Stimulated activated CD4-positive, alpha-beta T cell treated with anti-CD3 and anti-CD28 coated beads, Interleukin-2, amount 100 ng/mL, for 4 hours (primary cell): ENCODE measurements at regions not wholly inside any gene's neighbourhood (a gene's known extent, or its start where the extent isn't known, plus 50 kb on each side); places are given as distances from the start of the nearest gene placed in this dataset.

Source experiments
- DNase-seq: peaks from one replicate; pipeline ENCODE4 v3.0.0-alpha.2; 2020; ENCODE audit warnings: low read depth

DNA sequence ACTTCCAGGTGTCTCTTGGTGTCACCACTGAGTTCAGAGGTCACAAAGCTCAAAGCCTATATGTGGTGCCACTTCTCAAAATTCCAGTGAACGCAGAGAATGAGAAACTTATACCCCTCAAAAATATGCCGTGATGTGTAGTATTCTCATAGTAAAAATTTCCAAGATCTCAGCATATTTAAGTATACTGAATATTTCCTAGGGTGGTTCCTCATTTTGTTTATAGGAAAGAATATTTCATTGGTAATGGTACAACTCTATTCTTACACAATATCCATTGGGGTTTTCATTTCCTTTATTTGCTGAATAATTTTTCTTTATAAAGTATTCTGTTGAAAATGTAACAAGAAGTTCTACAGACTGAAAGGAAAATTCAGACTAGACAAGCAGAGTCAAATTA is 58.9 kb upstream of the ADO start:
- DNase-seq = no peak

- DNase-seq = no peak
Measured at GRCh38 chr10:62746951-62747729, 57.4 kb upstream of the ADO start.

GRCh38 chr10:62748386-62748785 is 56.1 kb upstream of the ADO start:
- DNase-seq = no peak

GRCh38 chr10:62749093-62749683 is 55.3 kb upstream of the ADO start:
- DNase-seq = no peak
